A549 (cell line): ENCODE measurements at regions not wholly inside any gene's neighbourhood (a gene's known extent, or its start where the extent isn't known, plus 50 kb on each side); places are given as distances from the start of the nearest gene placed in this dataset.

Experiments used
- CTCF ChIP-seq: fragments of >200 bp; sonication (Bioruptor Twin); formaldehyde crosslinking; IDR thresholded peaks from 3 replicates; pipeline ENCODE4 v1.5.1; 2016
- RAD21 ChIP-seq, 2 experiments: fragments of >200 bp in 1 of 2; sonication (Bioruptor Twin) in 1 of 2; formaldehyde crosslinking in 1 of 2; IDR thresholded peaks in 1 of 2; conservative IDR thresholded peaks in 1 of 2; 2 replicates in 1 of 2; 3 replicates in 1 of 2; pipeline ENCODE4 v1.6.1; 2012 to 2018; ENCODE audit warnings: inconsistent platforms in 1 of 2

- no peak for TF ChIP-seq CTCF
- no peak for TF ChIP-seq RAD21 (conservative IDR thresholded peaks at IDR 0.05 in 1 of 2, IDR thresholded peaks at IDR 0.05 in 1 of 2)
These were observed 404.4 kb upstream of the GJE1 start for GRCh38 chr6:141728330-141728729.
